H1 (cell line): ENCODE measurements at regions not wholly inside any gene's neighbourhood (a gene's known extent, or its start where the extent isn't known, plus 50 kb on each side); places are given as distances from the start of the nearest gene placed in this dataset.

Experiments
- CTCF ChIA-PET: fragments of 300-600 bp; sonication (Branson Sonifier 250); formaldehyde crosslinking; loops from one replicate; lab custom pipeline; 2021; ENCODE audit not compliant: partially characterized antibody; lab: Charles Lee
- POLR2A ChIA-PET: fragments of 300-600 bp; sonication (Branson Sonifier 250); formaldehyde crosslinking; loops from one replicate; lab custom pipeline; 2021; ENCODE audit warnings: inconsistent platforms; ENCODE audit not compliant: partially characterized antibody; lab: Charles Lee
- DNase-seq, 2 experiments: peaks; one replicate each; pipeline versions ENCODE4 v3.0.0 to v3.0.0-alpha.2; 2010 to 2022; ENCODE audit warnings: low spot score in 2 of 2, low read depth in 1 of 2, mixed read lengths in 1 of 2
- FAIRE-seq: peaks from 2 replicates; lab custom pipeline; 2011; peaks lifted over from hg19 to GRCh38; lab: Jason Lieb, UNC
- H2AFZ ChIP-seq: 2 replicates; pipeline ENCODE4 v1.8.1; 2012; ENCODE audit warnings: low read length, inconsistent platforms
- H2AK5ac ChIP-seq: 2 replicates; pipeline ENCODE4 v1.6.1; 2013; ENCODE audit warnings: low read depth, low read length
- H2BK120ac ChIP-seq: replicated peaks from 2 replicates; pipeline ENCODE3; 2013; ENCODE audit warnings: low read depth, low read length, inconsistent platforms
- H2BK12ac ChIP-seq: 2 replicates; pipeline ENCODE4 v1.6.1; 2013; ENCODE audit warnings: low read depth, low read length
- H2BK15ac ChIP-seq: 2 replicates; pipeline ENCODE4 v1.6.1; 2013; ENCODE audit warnings: low read length
- H2BK20ac ChIP-seq: 2 replicates; pipeline ENCODE4 v1.6.1; 2013; ENCODE audit warnings: low read length
- H2BK5ac ChIP-seq: 2 replicates; pipeline ENCODE4 v1.6.1; 2013; ENCODE audit warnings: low read depth, low read length
- H3K14ac ChIP-seq: 2 replicates; pipeline ENCODE4 v1.6.1; 2013; ENCODE audit warnings: inconsistent platforms; ENCODE audit not compliant: insufficient read length
- H3K18ac ChIP-seq: 2 replicates; pipeline ENCODE4 v1.6.1; 2013; ENCODE audit warnings: low read length; ENCODE audit errors: extremely low read depth
- H3K23ac ChIP-seq: 2 replicates; pipeline ENCODE4 v1.6.1; 2013; ENCODE audit warnings: inconsistent platforms; ENCODE audit not compliant: insufficient read length
- H3K23me2 ChIP-seq: 2 replicates; pipeline ENCODE4 v1.6.1; 2013; ENCODE audit warnings: low read depth, low read length
- H3K27ac ChIP-seq: 2 replicates; pipeline ENCODE4 v1.6.1; 2011; ENCODE audit warnings: low read depth, low read length, inconsistent platforms
- H3K27me3 ChIP-seq, 4 experiments: replicated peaks in 1 of 4; 1 replicate in 1 of 4; 2 replicates in 3 of 4; pipeline versions ENCODE4 v1.6.1 to v1.8.1; 2011 to 2013; ENCODE audit warnings: low read length in 3 of 4, mild to moderate bottlenecking in 3 of 4, inconsistent platforms in 2 of 4, mixed read lengths in 2 of 4, moderate library complexity in 1 of 4; ENCODE audit not compliant: control insufficient read depth in 3 of 4, insufficient read depth in 3 of 4; ENCODE audit errors: extremely low read depth in 1 of 4
- H3K36me3 ChIP-seq, 4 experiments: 2 replicates each; pipeline versions ENCODE4 v1.6.1 to v1.8.1; 2011 to 2013; ENCODE audit warnings: mild to moderate bottlenecking in 4 of 4, low read length in 3 of 4, moderate library complexity in 2 of 4, control low read depth in 1 of 4, inconsistent platforms in 1 of 4; ENCODE audit not compliant: insufficient read depth in 4 of 4, control insufficient read depth in 2 of 4
- H3K4ac ChIP-seq: replicated peaks from 2 replicates; pipeline ENCODE3; 2013; ENCODE audit warnings: low read length, low read depth, mixed read lengths, inconsistent platforms; ENCODE audit not compliant: insufficient read length
- H3K4me1 ChIP-seq, 4 experiments: replicated peaks in 1 of 4; 1 replicate in 1 of 4; 2 replicates in 3 of 4; pipeline versions ENCODE4 v1.6.1 to v1.8.1; 2011 to 2013; ENCODE audit warnings: low read length in 3 of 4, inconsistent platforms in 2 of 4, mixed read lengths in 1 of 4; ENCODE audit not compliant: insufficient read depth in 4 of 4, control insufficient read depth in 3 of 4
- H3K4me2 ChIP-seq, 2 experiments: 2 replicates each; pipeline versions ENCODE4 v1.6.1 to v1.8.1; 2011 to 2013; ENCODE audit warnings: low read depth in 2 of 2, low read length in 2 of 2, control low read depth in 1 of 2, inconsistent platforms in 1 of 2, mild to moderate bottlenecking in 1 of 2; ENCODE audit not compliant: insufficient read depth in 1 of 2
- H3K4me3 ChIP-seq, 4 experiments: fragments of 200-600, 300-600 bp in 1 of 4; sonication (generic), shearing (Covaris generic), sonication (Bioruptor Twin) in 1 of 4; 2 replicates each; pipeline versions ENCODE4 v1.5.1 to v1.8.1; 2011 to 2016; ENCODE audit warnings: low read length in 4 of 4, low read depth in 3 of 4, control low read depth in 2 of 4, inconsistent platforms in 2 of 4, mild to moderate bottlenecking in 2 of 4, mixed read lengths in 1 of 4, moderate library complexity in 1 of 4; ENCODE audit not compliant: insufficient read depth in 2 of 4; ENCODE audit errors: extremely low read depth in 1 of 4
- H3K56ac ChIP-seq: replicated peaks from 2 replicates; pipeline ENCODE3; 2013; ENCODE audit warnings: low read depth, mild to moderate bottlenecking, mixed read lengths, low read length, inconsistent platforms; ENCODE audit not compliant: insufficient read length
- H3K79me1 ChIP-seq: 2 replicates; pipeline ENCODE4 v1.6.1; 2013; ENCODE audit warnings: low read depth, low read length, control low read depth
- H3K79me2 ChIP-seq, 2 experiments: 2 replicates each; pipeline versions ENCODE4 v1.6.1 to v1.8.1; 2012 to 2013; ENCODE audit warnings: low read length in 2 of 2, mild to moderate bottlenecking in 2 of 2, inconsistent platforms in 1 of 2; ENCODE audit not compliant: insufficient read depth in 2 of 2, control insufficient read depth in 1 of 2
- H3K9ac ChIP-seq, 4 experiments: replicated peaks in 1 of 4; 1 replicate in 1 of 4; 2 replicates in 3 of 4; pipeline versions ENCODE4 v1.6.1 to v1.8.1; 2011 to 2013; ENCODE audit warnings: low read depth in 3 of 4, low read length in 3 of 4, control low read depth in 2 of 4, mild to moderate bottlenecking in 2 of 4, moderate library complexity in 2 of 4, inconsistent platforms in 1 of 4; ENCODE audit errors: extremely low read depth in 1 of 4
- H3K9me3 ChIP-seq, 2 experiments: 2 replicates each; pipeline versions ENCODE4 v1.6.1 to v1.8.1; 2012 to 2013; ENCODE audit warnings: mild to moderate bottlenecking in 2 of 2, moderate library complexity in 2 of 2, control low read depth in 1 of 2, inconsistent platforms in 1 of 2, low read depth in 1 of 2, low read length in 1 of 2, mixed read lengths in 1 of 2; ENCODE audit not compliant: insufficient read depth in 2 of 2
- H4K20me1 ChIP-seq, 2 experiments: replicated peaks in 1 of 2; 2 replicates each; pipeline versions ENCODE3 to v1.8.1; 2011 to 2013; ENCODE audit warnings: inconsistent platforms in 2 of 2, low read length in 2 of 2, mild to moderate bottlenecking in 1 of 2; ENCODE audit not compliant: insufficient read depth in 2 of 2, control insufficient read depth in 1 of 2
- H4K5ac ChIP-seq: 2 replicates; pipeline ENCODE4 v1.6.1; 2013; ENCODE audit warnings: low read length, low read depth, mixed read lengths, inconsistent platforms; ENCODE audit not compliant: insufficient read length
- H4K8ac ChIP-seq: 2 replicates; pipeline ENCODE4 v1.8.0; 2013; ENCODE audit warnings: mild to moderate bottlenecking, moderate library complexity, low read length, inconsistent platforms; ENCODE audit not compliant: insufficient read depth; ENCODE audit errors: extremely low read depth
- H4K91ac ChIP-seq: replicated peaks from 2 replicates; pipeline ENCODE3; 2013; ENCODE audit warnings: low read length, mixed read lengths, inconsistent platforms; ENCODE audit not compliant: insufficient read length
- ATF3 ChIP-seq: IDR thresholded peaks from 2 replicates; pipeline ENCODE4 v1.6.1; 2011; ENCODE audit warnings: low read depth, mild to moderate bottlenecking, low read length; ENCODE audit not compliant: insufficient read depth
- CBX5 ChIP-seq: fragments of 300-800, 300-1000 bp; sonication (generic); IDR thresholded peaks from 2 replicates; pipeline ENCODE4 v1.7.1; 2016; ENCODE audit warnings: antibody characterized with exemption, low read length, low read depth
- CBX8 ChIP-seq: fragments of 300-800, 300-1000 bp; sonication (generic); IDR thresholded peaks from 2 replicates; pipeline ENCODE4 v1.7.1; 2016; ENCODE audit warnings: low read depth, low read length, borderline replicate concordance
- GTF2F1 ChIP-seq: IDR thresholded peaks from 2 replicates; pipeline ENCODE4 v1.6.1; 2012; ENCODE audit warnings: low read depth, low read length, improper control_type of control experiment, borderline replicate concordance
- HDAC2 ChIP-seq, 2 experiments: fragments of 300-600 bp in 1 of 2; sonication (generic) in 1 of 2; IDR thresholded peaks; 2 replicates each; pipeline ENCODE4 v1.6.1; 2011 to 2012; ENCODE audit warnings: low read depth in 2 of 2, low read length in 2 of 2, mild to moderate bottlenecking in 2 of 2, moderate library complexity in 2 of 2, borderline replicate concordance in 1 of 2, inconsistent platforms in 1 of 2
- HDAC6 ChIP-seq: IDR thresholded peaks from one replicate; pipeline ENCODE4 v1.7.1; 2012; ENCODE audit warnings: low read depth, mild to moderate bottlenecking, inconsistent platforms, low read length, moderate library complexity
- JUND ChIP-seq: IDR thresholded peaks from 2 replicates; pipeline ENCODE4 v1.6.1; 2011; ENCODE audit warnings: mild to moderate bottlenecking, improper control_type of control experiment, low read length
- MAFK ChIP-seq: IDR thresholded peaks from 2 replicates; pipeline ENCODE4 v1.6.1; 2012; ENCODE audit warnings: low read depth, mild to moderate bottlenecking, improper control_type of control experiment, low read length
- MAX ChIP-seq: IDR thresholded peaks from 2 replicates; pipeline ENCODE4 v1.6.1; 2012; ENCODE audit warnings: inconsistent platforms
- NANOG ChIP-seq: IDR thresholded peaks from 2 replicates; pipeline ENCODE4 v1.6.1; 2011; ENCODE audit warnings: low read length, low read depth, mild to moderate bottlenecking, inconsistent platforms; ENCODE audit not compliant: insufficient read depth, poor library complexity, severe bottlenecking
- POLR2A ChIP-seq, 2 experiments: IDR thresholded peaks; 1 replicate in 1 of 2; 2 replicates in 1 of 2; pipeline ENCODE4 v1.6.1; 2011; ENCODE audit warnings: low read depth in 2 of 2, low read length in 2 of 2, mild to moderate bottlenecking in 2 of 2; ENCODE audit errors: control extremely low read depth in 1 of 2
- RBBP5 ChIP-seq: IDR thresholded peaks from 2 replicates; pipeline ENCODE4 v1.7.1; 2012; ENCODE audit warnings: low read depth, mild to moderate bottlenecking, inconsistent platforms, low read length, moderate library complexity, borderline replicate concordance
- TAF7 ChIP-seq: optimal IDR thresholded peaks from 2 replicates; pipeline ENCODE3; 2011; ENCODE audit warnings: low read depth, mild to moderate bottlenecking, inconsistent platforms, low read length, moderate library complexity, borderline replicate concordance
- TBP ChIP-seq: IDR thresholded peaks from 2 replicates; pipeline ENCODE4 v1.6.1; 2011; ENCODE audit warnings: low read depth, low read length, improper control_type of control experiment
- WGBS, 2 experiments: shearing (Covaris generic) in 1 of 2; methylation state at CpG; one replicate each; pipeline versions ENCODE4 v1.1.6 to v1.1.7; 2013 to 2015; ENCODE audit warnings: low lambda C conversion rate in 2 of 2, mixed read lengths in 2 of 2, inconsistent platforms in 1 of 2, low coverage in 1 of 2, missing lambda C conversion rate in 1 of 2; ENCODE audit not compliant: insufficient replicate concordance in 2 of 2, insufficient coverage in 1 of 2, insufficient read length in 1 of 2; ENCODE audit errors: extremely low coverage in 1 of 2, missing lambda C conversion rate in 1 of 2; 5-methylcytosine and 5-hydroxymethylcytosine counted together

- Histone ChIP-seq H4K8ac (no peak overlapping the region), H3K23ac (no peak overlapping the region), H3K79me2 (no peaks in the 10 kb centered on the region), H3K56ac (no peak overlapping the region), H3K4me2 (no peak overlapping the region), H2BK120ac (no peak overlapping the region), H3K4me3 (no peak overlapping the region), H2AK5ac (no peak overlapping the region), H2BK12ac (no peak overlapping the region), H2BK20ac (no peak overlapping the region), H3K23me2 (no peaks in the 10 kb centered on the region), H3K79me1 (no peaks in the 10 kb centered on the region), H3K4ac (no peak overlapping the region), H3K4me1 (no peaks in the 10 kb centered on the region), H3K27ac (no peak overlapping the region), H3K9ac (no peak overlapping the region), H3K9me3 (no peaks in the 10 kb centered on the region), H3K36me3 (no peaks in the 10 kb centered on the region), H4K91ac (no peak overlapping the region), H2BK15ac (no peak overlapping the region), H3K14ac (no peak overlapping the region), H3K18ac (no peak overlapping the region), H2BK5ac (no peak overlapping the region), H4K20me1 (no peaks in the 10 kb centered on the region), H3K27me3 (peaks cover 0 to 1% (median 0%) of the 10 kb centered on the region in 4 experiments; a peak in 1 of 7 replicates), H4K5ac (no peak overlapping the region), H2AFZ (no peak overlapping the region)
- ChIA-PET CTCF (interaction anchor here (0.9 to 1.0 kb wide), 2 partner anchors 18 to 134 kb away, joined by 3 to 4 read pairs; no protein-coding TSS in a partner anchor), POLR2A (no interaction called here)
- DNase-seq: no peak
- TF ChIP-seq CBX8 (no peak), NANOG (no peak), JUND (no peak), HDAC6 (no peak), TBP (no peak), CBX5 (no peak), TAF7 (no peak), ATF3 (no peak), MAX (no peak), MAFK (no peak), GTF2F1 (no peak), POLR2A (IDR thresholded peaks at IDR 0.05; ENCODE audit: control extremely low read depth in 1 of 2, low read depth in 2 of 2, low read length in 2 of 2) (no peak), HDAC2 (IDR thresholded peaks at IDR 0.05; ENCODE audit: borderline replicate concordance in 1 of 2, low read depth in 2 of 2, low read length in 2 of 2) (no peak), RBBP5 (no peak)
- no peak for FAIRE-seq
- 96% methylated on average over 2 of the region's 2 CpGs; no CpG with 5 or more reads in 1 of the 2 experiments for WGBS, 2 experiments
Measured at GRCh38 chr10:120355425-120355824, 101.6 kb upstream of the PLPP4 start.
